ENCODE measurements at regions not wholly inside any gene's neighbourhood (a gene's known extent, or its start where the extent isn't known, plus 50 kb on each side); places are given as distances from the start of the nearest gene placed in this dataset.

- TF ChIP-seq POLR2AphosphoS5 (IDR thresholded peaks at IDR 0.05; ENCODE audit: low read depth, low read length) (peak; percentile 35; the same call in 1 of the 2 replicates), TAF1 (IDR thresholded peaks at IDR 0.05; ENCODE audit: borderline replicate concordance, insufficient read depth, low read length) (no peak)
Measured at GRCh38 chr11:121763526-121763925, 310.8 kb upstream of the SORL1-AS1 start.

GRCh38 chr11:121762820-121763219, 310.1 kb upstream of the SORL1-AS1 start:
- TF ChIP-seq POLR2AphosphoS5 (IDR thresholded peaks at IDR 0.05; ENCODE audit: low read depth, low read length), result no peak
- no peak for TF ChIP-seq REST (IDR thresholded peaks at IDR 0.05; ENCODE audit: insufficient read depth in 1 of 2, low read depth in 2 of 2, low read length in 2 of 2)
- TF ChIP-seq SIN3A (IDR thresholded peaks at IDR 0.05; ENCODE audit: borderline replicate concordance, insufficient read depth, low read length), result no peak
- no peak for TF ChIP-seq FOXP2 (optimal IDR thresholded peaks at IDR 0.05; ENCODE audit: borderline replicate concordance, extremely low read depth, extremely low read length, insufficient read depth)
- no peak for TF ChIP-seq TAF1 (IDR thresholded peaks at IDR 0.05; ENCODE audit: borderline replicate concordance, insufficient read depth, low read length)

DNA sequence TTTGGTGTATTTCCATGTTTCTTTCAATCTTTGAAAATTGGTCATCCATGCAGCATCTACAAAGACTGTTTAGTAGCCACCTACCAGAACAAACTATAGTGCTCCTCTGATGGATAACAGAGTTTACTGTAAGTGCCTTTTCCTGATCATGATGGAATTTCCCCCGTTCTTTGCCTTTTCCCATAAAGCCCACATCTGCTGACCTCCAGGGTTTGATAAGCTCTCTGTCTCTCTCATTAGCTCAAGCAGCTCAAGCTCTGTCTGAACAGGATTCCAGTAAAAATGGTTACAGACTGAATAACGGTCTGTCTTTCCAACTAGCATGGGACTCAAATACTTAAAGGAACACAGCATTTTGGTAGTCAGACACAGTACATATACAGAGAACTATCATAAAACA, 308.4 kb upstream of the SORL1-AS1 start:
- TF ChIP-seq POLR2AphosphoS5 (IDR thresholded peaks at IDR 0.05; ENCODE audit: low read depth, low read length) (no peak), FOXP2 (optimal IDR thresholded peaks at IDR 0.05; ENCODE audit: borderline replicate concordance, extremely low read depth, extremely low read length, insufficient read depth) (no peak), SIN3A (IDR thresholded peaks at IDR 0.05; ENCODE audit: borderline replicate concordance, insufficient read depth, low read length) (no peak)

- TF ChIP-seq POLR2AphosphoS5 (IDR thresholded peaks at IDR 0.05; ENCODE audit: low read depth, low read length) (no peak), FOXP2 (optimal IDR thresholded peaks at IDR 0.05; ENCODE audit: borderline replicate concordance, extremely low read depth, extremely low read length, insufficient read depth) (no peak), TAF1 (IDR thresholded peaks at IDR 0.05; ENCODE audit: borderline replicate concordance, insufficient read depth, low read length) (no peak), REST (IDR thresholded peaks at IDR 0.05; ENCODE audit: insufficient read depth in 1 of 2, low read depth in 2 of 2, low read length in 2 of 2) (no peak), SIN3A (IDR thresholded peaks at IDR 0.05; ENCODE audit: borderline replicate concordance, insufficient read depth, low read length) (no peak)
Measured at GRCh38 chr11:121757480-121758125, 304.8 kb upstream of the SORL1-AS1 start.

DNA sequence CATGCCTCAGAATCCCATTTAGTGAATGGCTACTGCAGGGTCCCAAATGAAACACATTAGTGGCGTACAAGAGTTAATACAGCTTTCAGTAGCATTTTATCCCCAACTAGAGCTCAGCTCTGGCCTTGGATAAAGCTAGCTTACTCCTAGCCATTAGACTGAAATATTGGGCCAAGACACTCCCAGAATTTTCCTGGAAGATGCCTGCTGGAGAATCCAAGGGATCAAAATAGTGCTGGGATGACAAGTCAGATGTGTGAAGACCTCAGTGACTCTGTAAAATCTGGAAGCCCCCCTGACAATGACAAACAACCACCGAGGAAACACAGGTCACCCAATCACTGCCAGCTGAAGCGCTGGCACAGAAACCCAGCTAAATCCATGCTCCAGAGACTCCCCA, 303.1 kb upstream of the SORL1-AS1 start:
- TF ChIP-seq POLR2AphosphoS5 (IDR thresholded peaks at IDR 0.05; ENCODE audit: low read depth, low read length) (no peak), TAF1 (IDR thresholded peaks at IDR 0.05; ENCODE audit: borderline replicate concordance, insufficient read depth, low read length) (no peak)

- TF ChIP-seq POLR2AphosphoS5 (IDR thresholded peaks at IDR 0.05; ENCODE audit: low read depth, low read length), result no peak; the same call in 1 of the 2 replicates
- TF ChIP-seq SIN3A (IDR thresholded peaks at IDR 0.05; ENCODE audit: borderline replicate concordance, insufficient read depth, low read length), result no peak
- no peak for TF ChIP-seq TAF1 (IDR thresholded peaks at IDR 0.05; ENCODE audit: borderline replicate concordance, insufficient read depth, low read length)
- no peak for TF ChIP-seq FOXP2 (optimal IDR thresholded peaks at IDR 0.05; ENCODE audit: borderline replicate concordance, extremely low read depth, extremely low read length, insufficient read depth)
- TF ChIP-seq REST (IDR thresholded peaks at IDR 0.05; ENCODE audit: insufficient read depth in 1 of 2, low read depth in 2 of 2, low read length in 2 of 2), result no peak
Measured at GRCh38 chr11:121755191-121755590, 302.4 kb upstream of the SORL1-AS1 start.
